Neuronal stem cell (in vitro differentiated cells): ENCODE measurements at regions not wholly inside any gene's neighbourhood (a gene's known extent, or its start where the extent isn't known, plus 50 kb on each side); places are given as distances from the start of the nearest gene placed in this dataset.
A peak's percentile ranks its signal among the peaks of the same experiment; 100 is the strongest.

Source experiments
- DNase-seq: peaks from one replicate; pipeline ENCODE4 v3.0.0-alpha.2; 2013; ENCODE audit warnings: low spot score
- H2AFZ ChIP-seq: one replicate; pipeline ENCODE4 v1.6.1; 2013; ENCODE audit warnings: mild to moderate bottlenecking, low read length, inconsistent platforms
- H2AK5ac ChIP-seq: 2 replicates; pipeline ENCODE4 v1.6.1; 2013; ENCODE audit warnings: low read depth, mild to moderate bottlenecking, inconsistent platforms, low read length, moderate library complexity, mixed read lengths
- H2BK120ac ChIP-seq: 2 replicates; pipeline ENCODE4 v1.6.1; 2013; ENCODE audit warnings: low read depth, mild to moderate bottlenecking, inconsistent platforms, low read length, moderate library complexity, mixed read lengths
- H2BK12ac ChIP-seq: one replicate; pipeline ENCODE4 v1.6.1; 2013; ENCODE audit warnings: low read length, inconsistent platforms
- H2BK15ac ChIP-seq: 2 replicates; pipeline ENCODE4 v1.6.1; 2013; ENCODE audit warnings: mild to moderate bottlenecking, low read length, inconsistent platforms, mixed read lengths
- H2BK5ac ChIP-seq: one replicate; pipeline ENCODE4 v1.6.1; 2013; ENCODE audit warnings: inconsistent platforms, mild to moderate bottlenecking, low read length, moderate library complexity
- H3K14ac ChIP-seq: one replicate; pipeline ENCODE4 v1.6.1; 2013; ENCODE audit warnings: low read length, inconsistent platforms
- H3K18ac ChIP-seq: 2 replicates; pipeline ENCODE4 v1.6.1; 2013; ENCODE audit warnings: low read length, inconsistent platforms
- H3K23ac ChIP-seq: 2 replicates; pipeline ENCODE4 v1.6.1; 2013; ENCODE audit warnings: low read depth, mild to moderate bottlenecking, mixed read lengths, low read length, inconsistent platforms; ENCODE audit not compliant: poor library complexity
- H3K27ac ChIP-seq: replicated peaks from 3 replicates; pipeline ENCODE4 v1.5.1; 2013; ENCODE audit warnings: low read length, inconsistent platforms
- H3K27me3 ChIP-seq, 3 experiments: 2 replicates each; pipeline ENCODE4 v1.6.1; 2013; ENCODE audit warnings: low read length in 3 of 3, mild to moderate bottlenecking in 2 of 3, inconsistent platforms in 1 of 3, low read depth in 1 of 3, mixed read lengths in 1 of 3, moderate library complexity in 1 of 3; ENCODE audit not compliant: control insufficient read depth in 3 of 3, insufficient read depth in 3 of 3
- H3K36me3 ChIP-seq, 2 donors: replicated peaks in 1 of 2; 2 replicates each; pipeline ENCODE4 v1.6.1; 2013; ENCODE audit warnings: low read length in 2 of 2; ENCODE audit not compliant: control insufficient read depth in 2 of 2, insufficient read depth in 2 of 2
- H3K4ac ChIP-seq: 2 replicates; pipeline ENCODE4 v1.6.1; 2013; ENCODE audit warnings: inconsistent platforms, mild to moderate bottlenecking, low read length, moderate library complexity
- H3K4me1 ChIP-seq, 2 donors: 1 replicate in 1 of 2; 2 replicates in 1 of 2; pipeline ENCODE4 v1.6.1; 2013; ENCODE audit warnings: low read length in 2 of 2, low read depth in 1 of 2; ENCODE audit not compliant: control insufficient read depth in 2 of 2, insufficient read depth in 1 of 2
- H3K4me2 ChIP-seq: one replicate; pipeline ENCODE4 v1.6.1; 2013; ENCODE audit warnings: mild to moderate bottlenecking, low read length, inconsistent platforms; ENCODE audit not compliant: insufficient read depth, poor library complexity, severe bottlenecking
- H3K4me3 ChIP-seq, 2 donors: 2 replicates each; pipeline ENCODE4 v1.5.1; 2013; ENCODE audit warnings: low read length in 2 of 2, mild to moderate bottlenecking in 2 of 2, inconsistent platforms in 1 of 2, moderate library complexity in 1 of 2
- H3K79me1 ChIP-seq: one replicate; pipeline ENCODE4 v1.6.1; 2013; ENCODE audit warnings: low read depth, mild to moderate bottlenecking, inconsistent platforms, low read length, moderate library complexity
- H3K9ac ChIP-seq: one replicate; pipeline ENCODE4 v1.6.1; 2013; ENCODE audit warnings: mild to moderate bottlenecking, low read depth, low read length, inconsistent platforms; ENCODE audit not compliant: poor library complexity
- H3K9me3 ChIP-seq, 2 donors: replicated peaks in 1 of 2; 2 replicates each; pipeline versions ENCODE3 to v1.6.1; 2013; ENCODE audit warnings: low read length in 2 of 2, mild to moderate bottlenecking in 2 of 2, inconsistent platforms in 1 of 2, low read depth in 1 of 2, mixed read lengths in 1 of 2, moderate library complexity in 1 of 2; ENCODE audit not compliant: control insufficient read depth in 2 of 2, insufficient read depth in 1 of 2
- H4K8ac ChIP-seq: one replicate; pipeline ENCODE4 v1.6.1; 2013; ENCODE audit warnings: low read depth, mild to moderate bottlenecking, inconsistent platforms, low read length, moderate library complexity
- H4K91ac ChIP-seq: one replicate; pipeline ENCODE4 v1.6.1; 2013; ENCODE audit warnings: low read length, low read depth, mild to moderate bottlenecking, inconsistent platforms; ENCODE audit not compliant: poor library complexity
- WGBS, 2 donors: extraction: QIAGEN DNeasy Blood & Tissue Kit; methylation state at CpG; one replicate each; pipeline ENCODE4 v1.1.7; 2013; ENCODE audit warnings: missing lambda C conversion rate in 2 of 2, mixed read lengths in 1 of 2; ENCODE audit not compliant: insufficient read length in 2 of 2, insufficient replicate concordance in 1 of 2; ENCODE audit errors: extremely low coverage in 2 of 2; 5-methylcytosine and 5-hydroxymethylcytosine counted together

DNA sequence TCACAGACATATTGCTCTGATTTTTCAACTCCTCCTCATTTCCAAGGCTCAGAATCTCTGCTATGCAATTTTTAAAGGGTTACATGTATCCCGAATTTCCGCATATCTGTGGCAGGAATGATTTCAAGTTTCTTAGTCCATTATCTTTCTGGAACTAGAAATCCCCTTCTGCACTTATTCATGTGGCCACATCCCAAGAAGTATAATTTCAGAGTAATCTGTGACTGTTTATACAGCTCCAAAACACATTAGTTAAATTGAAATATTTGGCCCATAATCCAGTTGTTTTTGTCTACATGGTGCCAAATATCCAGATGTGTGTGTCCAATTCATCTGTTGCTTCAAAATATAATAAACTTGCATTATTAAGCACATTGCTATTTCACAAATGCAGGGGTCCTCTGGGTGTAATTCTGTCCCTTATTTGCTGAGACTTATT lies 271.2 kb downstream of the ARHGAP12 start:
- no peak overlapping the region for H3K23ac ChIP-seq
- no peak overlapping the region for H2BK12ac ChIP-seq
- no peak overlapping the region for H4K8ac ChIP-seq
- DNase-seq: no peak
- no peaks in the 10 kb centered on the region for H3K36me3 ChIP-seq
- no peak overlapping the region for H2AFZ ChIP-seq
- no peak overlapping the region for H3K4me2 ChIP-seq
- H4K91ac ChIP-seq: no peak overlapping the region
- no peaks in the 10 kb centered on the region for H3K27me3 ChIP-seq
- H3K4ac ChIP-seq: no peak overlapping the region
- H3K27ac ChIP-seq: no peak overlapping the region
- no peaks in the 10 kb centered on the region for H3K79me1 ChIP-seq
- no CpG with 5 or more reads among the region's 2 CpGs for WGBS, 2 donors
- H2BK5ac ChIP-seq: no peak overlapping the region
- no peak overlapping the region for H3K18ac ChIP-seq
- H3K9ac ChIP-seq: no peak overlapping the region
- H3K4me3 ChIP-seq: no peak overlapping the region
- H3K4me1 ChIP-seq: peaks cover 0 to 4% of the 10 kb centered on the region in 2 donors
- H2BK120ac ChIP-seq: no peak overlapping the region
- no peak overlapping the region for H3K14ac ChIP-seq
- no peak overlapping the region for H2AK5ac ChIP-seq
- H3K9me3 ChIP-seq: no peaks in the 10 kb centered on the region
- H2BK15ac ChIP-seq: no peak overlapping the region

- Histone ChIP-seq H3K79me1 (no peaks in the 10 kb centered on the region), H2BK120ac (no peak overlapping the region), H3K4me2 (no peak overlapping the region), H2AFZ (no peak overlapping the region), H3K9me3 (no peaks in the 10 kb centered on the region), H3K14ac (no peak overlapping the region), H4K91ac (no peak overlapping the region), H3K4me1 (peaks cover 0 to 4% of the 10 kb centered on the region in 2 donors), H2AK5ac (no peak overlapping the region), H2BK5ac (no peak overlapping the region), H3K23ac (no peak overlapping the region), H3K27me3 (no peaks in the 10 kb centered on the region), H3K4ac (no peak overlapping the region), H4K8ac (no peak overlapping the region), H3K36me3 (no peaks in the 10 kb centered on the region), H3K4me3 (no peak overlapping the region), H3K18ac (no peak overlapping the region), H3K9ac (no peak overlapping the region), H2BK12ac (no peak overlapping the region), H2BK15ac (no peak overlapping the region), H3K27ac (no peak overlapping the region)
- whole genome bisulfite sequencing, 2 donors: no CpG with 5 or more reads among the region's 1 CpG
- no peak for DNase-seq
Measured at GRCh38 chr10:31656851-31657433, 271.7 kb downstream of the ARHGAP12 start.

GRCh38 chr10:31652038-31652437 lies 276.6 kb downstream of the ARHGAP12 start:
- no CpG with 5 or more reads among the region's 1 CpG for WGBS, 2 donors
- no peak overlapping the region for H3K18ac ChIP-seq
- no peak overlapping the region for H3K27ac ChIP-seq
- no peak overlapping the region for H2BK120ac ChIP-seq
- H3K9ac ChIP-seq: no peak overlapping the region
- H3K4me3 ChIP-seq: no peak overlapping the region
- H4K91ac ChIP-seq: no peak overlapping the region
- H3K79me1 ChIP-seq: no peaks in the 10 kb centered on the region
- no peaks in the 10 kb centered on the region for H3K4me1 ChIP-seq
- H2AK5ac ChIP-seq: no peak overlapping the region
- H2BK5ac ChIP-seq: no peak overlapping the region
- no peak for DNase-seq
- no peak overlapping the region for H2BK15ac ChIP-seq
- H3K4me2 ChIP-seq: no peak overlapping the region
- no peak overlapping the region for H3K23ac ChIP-seq
- H3K14ac ChIP-seq: no peak overlapping the region
- no peaks in the 10 kb centered on the region for H3K36me3 ChIP-seq
- H2AFZ ChIP-seq: no peak overlapping the region
- H2BK12ac ChIP-seq: no peak overlapping the region
- H3K27me3 ChIP-seq: no peaks in the 10 kb centered on the region
- no peaks in the 10 kb centered on the region for H3K9me3 ChIP-seq
- H4K8ac ChIP-seq: no peak overlapping the region
- no peak overlapping the region for H3K4ac ChIP-seq

DNA sequence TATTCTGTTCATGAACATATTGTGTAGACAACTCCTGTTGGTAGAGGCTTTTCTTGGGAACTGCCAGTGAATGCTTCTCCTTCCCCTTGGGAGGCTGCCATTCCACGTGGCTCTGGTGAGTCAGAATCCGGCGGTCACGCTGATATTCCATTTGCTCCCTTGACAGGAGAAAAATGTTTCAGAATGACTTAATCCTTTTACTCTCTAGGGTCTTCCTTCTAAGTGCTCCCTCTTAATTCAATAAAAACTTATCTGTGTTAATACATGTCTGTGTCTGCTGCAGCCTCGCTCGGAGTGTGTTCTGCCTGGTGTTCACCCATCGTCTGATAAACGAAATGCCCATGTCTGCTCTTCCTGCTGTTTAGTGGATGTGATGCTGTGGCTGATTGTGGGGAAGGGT lies 278.6 kb downstream of the ARHGAP12 start:
- H3K27ac ChIP-seq: no peak overlapping the region
- H2BK15ac ChIP-seq: no peak overlapping the region
- no peak overlapping the region for H3K4me3 ChIP-seq

More for the DNA sequence above, 278.6 kb downstream of the ARHGAP12 start:
- no CpG with 5 or more reads among the region's 8 CpGs for WGBS, 2 donors
- Histone ChIP-seq H3K18ac (no peak overlapping the region), H3K23ac (no peak overlapping the region), H4K8ac (no peak overlapping the region), H2BK12ac (no peak overlapping the region), H3K79me1 (no peaks in the 10 kb centered on the region), H2AK5ac (no peak overlapping the region), H2BK5ac (no peak overlapping the region), H3K27me3 (no peaks in the 10 kb centered on the region), H3K4me1 (no peaks in the 10 kb centered on the region), H3K9ac (no peak overlapping the region), H3K9me3 (no peaks in the 10 kb centered on the region), H3K14ac (no peak overlapping the region), H2BK120ac (no peak overlapping the region), H3K36me3 (no peaks in the 10 kb centered on the region), H3K4ac (no peak overlapping the region), H2AFZ (peak overlapping the region; percentile 55), H4K91ac (no peak overlapping the region), H3K4me2 (no peak overlapping the region)
- DNase-seq: no peak
